Left lung (tissue), 4 donors: ENCODE measurements at regions not wholly inside any gene's neighbourhood (a gene's known extent, or its start where the extent isn't known, plus 50 kb on each side); places are given as distances from the start of the nearest gene placed in this dataset.

ENCODE experiments used
- ATAC-seq: fragments of 200-7000 bp; cut with Tn5 transposase; one replicate; pipeline ENCODE4 v1.9.1; 2020; ENCODE audit warnings: moderate library complexity
- DNase-seq, 4 donors: peaks; one replicate each; pipeline ENCODE4 v3.0.0-alpha.2; 2013 to 2020
- H3K27ac ChIP-seq, 2 donors: fragments of 200-600 bp; sonication (generic) in 1 of 2; one replicate each; pipeline versions ENCODE4 v1.5.0 to v1.8.0; 2020 to 2021
- H3K27me3 ChIP-seq, 2 donors: fragments of 200-600 bp; sonication (generic) in 1 of 2; one replicate each; pipeline versions ENCODE4 v1.5.0 to v1.8.0; 2020 to 2021
- H3K36me3 ChIP-seq, 2 donors: fragments of 200-600 bp; sonication (generic) in 1 of 2; one replicate each; pipeline versions ENCODE4 v1.5.0 to v1.8.0; 2020 to 2021
- H3K4me1 ChIP-seq, 2 donors: fragments of 200-600 bp; one replicate each; pipeline ENCODE4 v1.8.0; 2021
- H3K4me3 ChIP-seq, 2 donors: fragments of 200-600 bp; sonication (generic) in 1 of 2; one replicate each; pipeline versions ENCODE4 v1.5.0 to v1.8.0; 2020 to 2021; ENCODE audit warnings: mild to moderate bottlenecking in 1 of 2
- H3K9me3 ChIP-seq, 2 donors: fragments of 200-600 bp; sonication (generic) in 1 of 2; one replicate each; pipeline versions ENCODE4 v1.5.0 to v1.8.0; 2020 to 2021
- CTCF ChIP-seq, 2 donors: fragments of 200-600 bp; sonication (generic) in 1 of 2; IDR thresholded peaks; one replicate each; pipeline versions ENCODE4 v1.5.0 to v1.8.0; 2021; ENCODE audit warnings: antibody characterized with exemption in 2 of 2
- intact Hi-C, 2 donors: fragments of 100-400 bp; cut with DNase I; formaldehyde crosslinking; loops; one replicate each; pipeline versions ENCODE4 v1.11.2 to v1.14.2; 2022
- donor health status: DM: no; HTN: yes; CAD: no.
- donor health status: DM: no; HTN: no; CAD: no.

- Histone ChIP-seq H3K36me3 (no peaks in the 10 kb centered on the region), H3K27me3 (no peaks in the 10 kb centered on the region), H3K27ac (no peak overlapping the region), H3K9me3 (no peaks in the 10 kb centered on the region), H3K4me3 (no peak overlapping the region), H3K4me1 (no peaks in the 10 kb centered on the region)
- TF ChIP-seq CTCF (IDR thresholded peaks at IDR 0.05), result peak; percentile 8 to 25
- intact Hi-C loops, result no loop called here
- no peak for DNase-seq
- ATAC-seq, result peak; percentile 47
These were observed 84.6 kb upstream of the CCDC196 start for GRCh38 chr14:66401449-66402095.

GRCh38 chr14:66403183-66403582 is 83.0 kb upstream of the CCDC196 start:
- peak in 1 of 2 donors; percentile 19 for TF ChIP-seq CTCF (IDR thresholded peaks at IDR 0.05)
- H3K9me3 ChIP-seq, result no peaks in the 10 kb centered on the region
- no peaks in the 10 kb centered on the region for H3K4me1 ChIP-seq
- intact Hi-C loops, result no loop called here
- no peaks in the 10 kb centered on the region for H3K27me3 ChIP-seq
- no peak overlapping the region for H3K27ac ChIP-seq
- peak; percentile 59 for ATAC-seq
- peak in 1 of 4 donors; percentile 28 for DNase-seq
- H3K36me3 ChIP-seq, result no peaks in the 10 kb centered on the region
- no peak overlapping the region for H3K4me3 ChIP-seq

DNA sequence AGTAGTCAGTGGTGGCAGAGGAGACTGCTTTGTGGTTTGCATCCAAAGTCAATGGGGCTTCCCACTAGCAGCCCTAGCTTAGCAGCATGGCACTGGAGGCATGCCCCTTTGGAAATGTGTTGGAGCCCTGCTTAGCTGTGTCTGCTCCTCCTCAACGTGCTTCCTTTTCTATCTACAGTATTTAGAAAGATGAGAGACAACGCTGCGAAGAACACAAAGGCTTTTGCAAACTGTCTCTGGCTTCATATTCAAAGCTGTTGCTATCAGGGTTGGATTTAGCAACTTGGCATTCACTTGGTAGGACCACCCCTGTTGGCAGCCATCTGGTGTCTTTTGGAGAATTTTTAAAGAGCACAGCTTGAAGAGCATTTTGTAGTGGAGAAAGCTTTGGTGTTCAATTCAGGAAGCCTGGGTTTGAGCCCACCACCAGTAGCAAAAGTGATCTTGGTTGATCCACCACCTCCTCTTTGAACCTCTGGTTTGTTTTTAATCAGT is 82.1 kb upstream of the CCDC196 start:
- ATAC-seq, result no peak

GRCh38 chr14:66405158-66405557 is 81.0 kb upstream of the CCDC196 start:
- no peaks in the 10 kb centered on the region for H3K9me3 ChIP-seq
- H3K27ac ChIP-seq, result no peak overlapping the region
- ATAC-seq, result no peak
- H3K4me3 ChIP-seq, result no peak overlapping the region
- TF ChIP-seq CTCF (IDR thresholded peaks at IDR 0.05), result no peak
- intact Hi-C loops, result no loop called here
- H3K4me1 ChIP-seq, result no peaks in the 10 kb centered on the region
- H3K36me3 ChIP-seq, result no peaks in the 10 kb centered on the region
- no peak for DNase-seq
- no peaks in the 10 kb centered on the region for H3K27me3 ChIP-seq

More for the DNA sequence above, 82.1 kb upstream of the CCDC196 start:
- no peak overlapping the region for H3K4me3 ChIP-seq
- no peak overlapping the region for H3K27ac ChIP-seq
- H3K27me3 ChIP-seq, result no peaks in the 10 kb centered on the region
- H3K36me3 ChIP-seq, result no peaks in the 10 kb centered on the region
- no peaks in the 10 kb centered on the region for H3K4me1 ChIP-seq
- no peak for DNase-seq
- TF ChIP-seq CTCF (IDR thresholded peaks at IDR 0.05), result no peak
- H3K9me3 ChIP-seq, result no peaks in the 10 kb centered on the region
- intact Hi-C loops, result no loop called here

DNA sequence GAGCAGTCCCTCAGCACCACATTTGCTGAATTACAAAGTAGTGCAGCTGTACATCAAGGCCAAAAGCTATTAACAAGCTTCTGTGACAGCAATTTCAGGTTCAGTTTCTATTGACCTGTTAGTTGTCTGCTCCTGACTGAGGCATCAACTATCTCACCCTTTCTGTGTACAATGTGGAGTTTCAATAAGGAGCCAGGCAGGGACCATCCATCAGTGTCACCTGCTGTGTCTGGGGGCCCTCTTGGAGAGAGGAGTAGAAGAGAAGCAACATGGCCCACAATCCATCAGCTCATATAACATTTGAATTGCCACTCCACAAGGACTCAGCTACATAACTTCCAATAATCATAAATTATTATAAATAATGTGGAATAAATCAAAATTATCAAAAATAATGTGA is 72.3 kb upstream of the CCDC196 start:
- Histone ChIP-seq H3K27ac (no peak overlapping the region), H3K27me3 (no peaks in the 10 kb centered on the region), H3K9me3 (peaks cover 0 to 2% of the 10 kb centered on the region in 2 donors), H3K4me1 (no peaks in the 10 kb centered on the region), H3K36me3 (no peaks in the 10 kb centered on the region), H3K4me3 (no peak overlapping the region)
- ATAC-seq (no peak), DNase-seq (no peak)
- intact Hi-C loops, result no loop called here
- no peak for TF ChIP-seq CTCF (IDR thresholded peaks at IDR 0.05)
